ENCODE measurements at regions not wholly inside any gene's neighbourhood (a gene's known extent, or its start where the extent isn't known, plus 50 kb on each side); places are given as distances from the start of the nearest gene placed in this dataset.

GRCh38 chr16:65688301-65688700 lies 566.4 kb upstream of the CDH11 start:
- Histone ChIP-seq H3K4me1 (ENCODE audit: insufficient read depth, low read length, poor library complexity, severe bottlenecking) (peaks cover 15% of the 10 kb centered on the region), H3K36me3 (ENCODE audit: insufficient read depth, low read length) (no peaks in the 10 kb centered on the region), H3K4me3 (ENCODE audit: low read depth, low read length, poor library complexity, severe bottlenecking) (no peak overlapping the region), H3K9me3 (ENCODE audit: low read length) (peaks cover 12% of the 10 kb centered on the region; the same call in 1 of the 2 replicates), H2AFZ (ENCODE audit: low read length) (no peak overlapping the region; the same call in 1 of the 2 replicates), H3K27ac (ENCODE audit: low read depth, low read length, poor library complexity, severe bottlenecking) (no peak overlapping the region), H4K20me1 (ENCODE audit: insufficient read depth, low read length) (no peaks in the 10 kb centered on the region), H3K4me2 (ENCODE audit: low read length) (peak overlapping the region; percentile 33; the same call in 1 of the 2 replicates), H3K9me2 (ENCODE audit: insufficient read depth, low read length) (no peaks in the 10 kb centered on the region), H3K79me2 (ENCODE audit: insufficient read depth, low read depth, low read length) (no peaks in the 10 kb centered on the region)
- CTCF ChIA-PET (ENCODE audit: unreplicated experiment), result no interaction called here
- BruUV-seq (replicated peaks), result no TSS peak
- intact Hi-C loops (cut with micrococcal nuclease; ENCODE audit: unreplicated experiment), result no loop called here
- POLR2A ChIA-PET, result no interaction called here
- DNase-seq (ENCODE audit: low spot score), result peak; percentile 19
- TF ChIP-seq, protein P1, sequence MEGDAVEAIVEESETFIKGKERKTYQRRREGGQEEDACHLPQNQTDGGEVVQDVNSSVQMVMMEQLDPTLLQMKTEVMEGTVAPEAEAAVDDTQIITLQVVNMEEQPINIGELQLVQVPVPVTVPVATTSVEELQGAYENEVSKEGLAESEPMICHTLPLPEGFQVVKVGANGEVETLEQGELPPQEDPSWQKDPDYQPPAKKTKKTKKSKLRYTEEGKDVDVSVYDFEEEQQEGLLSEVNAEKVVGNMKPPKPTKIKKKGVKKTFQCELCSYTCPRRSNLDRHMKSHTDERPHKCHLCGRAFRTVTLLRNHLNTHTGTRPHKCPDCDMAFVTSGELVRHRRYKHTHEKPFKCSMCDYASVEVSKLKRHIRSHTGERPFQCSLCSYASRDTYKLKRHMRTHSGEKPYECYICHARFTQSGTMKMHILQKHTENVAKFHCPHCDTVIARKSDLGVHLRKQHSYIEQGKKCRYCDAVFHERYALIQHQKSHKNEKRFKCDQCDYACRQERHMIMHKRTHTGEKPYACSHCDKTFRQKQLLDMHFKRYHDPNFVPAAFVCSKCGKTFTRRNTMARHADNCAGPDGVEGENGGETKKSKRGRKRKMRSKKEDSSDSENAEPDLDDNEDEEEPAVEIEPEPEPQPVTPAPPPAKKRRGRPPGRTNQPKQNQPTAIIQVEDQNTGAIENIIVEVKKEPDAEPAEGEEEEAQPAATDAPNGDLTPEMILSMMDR (conservative IDR thresholded peaks at IDR 0.05; ENCODE audit: low read length), result no peak
- TF ChIP-seq EZH2phosphoT487 (IDR thresholded peaks at IDR 0.05; ENCODE audit: borderline replicate concordance, low read depth, low read length), result no peak

DNA sequence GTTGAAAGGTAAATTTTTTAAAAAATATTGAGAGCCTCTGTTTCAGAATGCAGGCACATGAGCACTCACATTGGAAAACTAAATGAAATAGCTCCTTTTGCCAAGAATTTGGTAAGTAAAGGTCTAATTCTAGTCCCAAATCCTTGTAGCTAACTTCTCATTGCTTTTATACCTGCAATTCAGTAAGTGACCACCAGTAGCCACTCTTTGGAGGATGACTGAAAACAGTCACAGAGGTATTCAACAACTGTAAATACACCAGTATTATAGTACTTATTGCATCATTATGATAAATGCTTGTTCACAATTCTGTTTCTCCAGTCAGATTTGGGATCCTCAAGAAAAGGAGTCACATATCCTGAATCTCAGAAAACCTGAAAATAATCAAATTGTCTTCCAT lies 562.4 kb upstream of the CDH11 start:
- Histone ChIP-seq H3K79me2 (ENCODE audit: insufficient read depth, low read depth, low read length) (no peaks in the 10 kb centered on the region), H3K36me3 (ENCODE audit: insufficient read depth, low read length) (no peaks in the 10 kb centered on the region), H3K4me3 (ENCODE audit: low read depth, low read length, poor library complexity, severe bottlenecking) (no peak overlapping the region), H4K20me1 (ENCODE audit: insufficient read depth, low read length) (no peaks in the 10 kb centered on the region), H3K4me2 (ENCODE audit: low read length) (no peak overlapping the region), H2AFZ (ENCODE audit: low read length) (no peak overlapping the region), H3K27ac (ENCODE audit: low read depth, low read length, poor library complexity, severe bottlenecking) (no peak overlapping the region), H3K4me1 (ENCODE audit: insufficient read depth, low read length, poor library complexity, severe bottlenecking) (peaks cover 20% of the 10 kb centered on the region), H3K9me3 (ENCODE audit: low read length) (peaks cover 13% of the 10 kb centered on the region; the same call in 1 of the 2 replicates), H3K9me2 (ENCODE audit: insufficient read depth, low read length) (no peaks in the 10 kb centered on the region)
- intact Hi-C loops (cut with micrococcal nuclease; ENCODE audit: unreplicated experiment), result no loop called here
- POLR2A ChIA-PET, result no interaction called here
- no peak for TF ChIP-seq EZH2phosphoT487 (IDR thresholded peaks at IDR 0.05; ENCODE audit: borderline replicate concordance, low read depth, low read length)
- TF ChIP-seq, protein P1 (conservative IDR thresholded peaks at IDR 0.05; ENCODE audit: low read length), result peak; percentile 69; the same call in 1 of the 2 replicates
- CTCF ChIA-PET (ENCODE audit: unreplicated experiment), result no interaction called here
- DNase-seq (ENCODE audit: low spot score), result no peak
- BruUV-seq (replicated peaks), result no TSS peak

- BruUV-seq (replicated peaks), result no TSS peak
- CTCF ChIA-PET (ENCODE audit: unreplicated experiment), result no interaction called here
- peaks cover 13% of the 10 kb centered on the region; the same call in 1 of the 2 replicates for H3K9me3 ChIP-seq (ENCODE audit: low read length)
Measured at GRCh38 chr16:65681406-65681805, 559.5 kb upstream of the CDH11 start.

More at GRCh38 chr16:65681406-65681805, 559.5 kb upstream of the CDH11 start:
- Histone ChIP-seq H4K20me1 (ENCODE audit: insufficient read depth, low read length) (no peaks in the 10 kb centered on the region), H3K9me2 (ENCODE audit: insufficient read depth, low read length) (no peaks in the 10 kb centered on the region), H3K4me3 (ENCODE audit: low read depth, low read length, poor library complexity, severe bottlenecking) (no peak overlapping the region), H2AFZ (ENCODE audit: low read length) (no peak overlapping the region), H3K4me2 (ENCODE audit: low read length) (no peak overlapping the region), H3K27ac (ENCODE audit: low read depth, low read length, poor library complexity, severe bottlenecking) (no peak overlapping the region), H3K36me3 (ENCODE audit: insufficient read depth, low read length) (no peaks in the 10 kb centered on the region), H3K79me2 (ENCODE audit: insufficient read depth, low read depth, low read length) (no peaks in the 10 kb centered on the region), H3K4me1 (ENCODE audit: insufficient read depth, low read length, poor library complexity, severe bottlenecking) (peaks cover 5% of the 10 kb centered on the region)
- intact Hi-C loops (cut with micrococcal nuclease; ENCODE audit: unreplicated experiment), result no loop called here
- POLR2A ChIA-PET, result no interaction called here
- no peak for DNase-seq (ENCODE audit: low spot score)
- TF ChIP-seq, protein P1 (conservative IDR thresholded peaks at IDR 0.05; ENCODE audit: low read length), result no peak
- no peak for TF ChIP-seq EZH2phosphoT487 (IDR thresholded peaks at IDR 0.05; ENCODE audit: borderline replicate concordance, low read depth, low read length)
